A673 (cell line): ENCODE measurements at regions not wholly inside any gene's neighbourhood (a gene's known extent, or its start where the extent isn't known, plus 50 kb on each side); places are given as distances from the start of the nearest gene placed in this dataset.

Source experiments
- EZH2 ChIP-seq: fragments of 200-600 bp; sonication (generic); IDR thresholded peaks from 2 replicates; pipeline ENCODE4 v1.6.1; 2017; ENCODE audit warnings: borderline replicate concordance, low read depth, mild to moderate bottlenecking, mixed read lengths, antibody characterized with exemption, low read length; ENCODE audit not compliant: poor library complexity, severe bottlenecking
- TF ChIP-seq, protein P1 (sequence below): fragments of 300-800, 200-600 bp; sonication (generic); conservative IDR thresholded peaks from 2 replicates; pipeline ENCODE4 v1.5.1; 2017; ENCODE audit warnings: low read depth, mild to moderate bottlenecking, antibody characterized with exemption, low read length, moderate library complexity, mixed read lengths

- TF ChIP-seq, protein P1, sequence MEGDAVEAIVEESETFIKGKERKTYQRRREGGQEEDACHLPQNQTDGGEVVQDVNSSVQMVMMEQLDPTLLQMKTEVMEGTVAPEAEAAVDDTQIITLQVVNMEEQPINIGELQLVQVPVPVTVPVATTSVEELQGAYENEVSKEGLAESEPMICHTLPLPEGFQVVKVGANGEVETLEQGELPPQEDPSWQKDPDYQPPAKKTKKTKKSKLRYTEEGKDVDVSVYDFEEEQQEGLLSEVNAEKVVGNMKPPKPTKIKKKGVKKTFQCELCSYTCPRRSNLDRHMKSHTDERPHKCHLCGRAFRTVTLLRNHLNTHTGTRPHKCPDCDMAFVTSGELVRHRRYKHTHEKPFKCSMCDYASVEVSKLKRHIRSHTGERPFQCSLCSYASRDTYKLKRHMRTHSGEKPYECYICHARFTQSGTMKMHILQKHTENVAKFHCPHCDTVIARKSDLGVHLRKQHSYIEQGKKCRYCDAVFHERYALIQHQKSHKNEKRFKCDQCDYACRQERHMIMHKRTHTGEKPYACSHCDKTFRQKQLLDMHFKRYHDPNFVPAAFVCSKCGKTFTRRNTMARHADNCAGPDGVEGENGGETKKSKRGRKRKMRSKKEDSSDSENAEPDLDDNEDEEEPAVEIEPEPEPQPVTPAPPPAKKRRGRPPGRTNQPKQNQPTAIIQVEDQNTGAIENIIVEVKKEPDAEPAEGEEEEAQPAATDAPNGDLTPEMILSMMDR, result no peak
- TF ChIP-seq EZH2, result no peak
Measured at GRCh38 chr12:105581420-105581819, 250.9 kb downstream of the C12orf75 start.
